H1 (cell line): ENCODE measurements at regions not wholly inside any gene's neighbourhood (a gene's known extent, or its start where the extent isn't known, plus 50 kb on each side); places are given as distances from the start of the nearest gene placed in this dataset.

Experiments used
- BCL11A ChIP-seq, 2 experiments: IDR thresholded peaks; one replicate each; pipeline ENCODE4 v1.6.1; 2011; ENCODE audit warnings: low read depth in 2 of 2, low read length in 2 of 2, mild to moderate bottlenecking in 2 of 2
- MAFK ChIP-seq: IDR thresholded peaks from 2 replicates; pipeline ENCODE4 v1.6.1; 2012; ENCODE audit warnings: low read depth, mild to moderate bottlenecking, improper control_type of control experiment, low read length
- RAD21 ChIP-seq, 2 experiments: IDR thresholded peaks in 1 of 2; conservative IDR thresholded peaks in 1 of 2; 2 replicates each; pipeline ENCODE4 v1.6.1; 2011; ENCODE audit warnings: low read depth in 2 of 2, low read length in 2 of 2, improper control_type of control experiment in 1 of 2, inconsistent platforms in 1 of 2, mild to moderate bottlenecking in 1 of 2, moderate library complexity in 1 of 2
- RFX5 ChIP-seq: IDR thresholded peaks from 2 replicates; pipeline ENCODE4 v1.6.1; 2011; ENCODE audit warnings: low read depth, low read length, improper control_type of control experiment, borderline replicate concordance
- TCF12 ChIP-seq: IDR thresholded peaks from 2 replicates; pipeline ENCODE4 v1.6.1; 2011; ENCODE audit warnings: low read depth, mild to moderate bottlenecking, low read length

DNA sequence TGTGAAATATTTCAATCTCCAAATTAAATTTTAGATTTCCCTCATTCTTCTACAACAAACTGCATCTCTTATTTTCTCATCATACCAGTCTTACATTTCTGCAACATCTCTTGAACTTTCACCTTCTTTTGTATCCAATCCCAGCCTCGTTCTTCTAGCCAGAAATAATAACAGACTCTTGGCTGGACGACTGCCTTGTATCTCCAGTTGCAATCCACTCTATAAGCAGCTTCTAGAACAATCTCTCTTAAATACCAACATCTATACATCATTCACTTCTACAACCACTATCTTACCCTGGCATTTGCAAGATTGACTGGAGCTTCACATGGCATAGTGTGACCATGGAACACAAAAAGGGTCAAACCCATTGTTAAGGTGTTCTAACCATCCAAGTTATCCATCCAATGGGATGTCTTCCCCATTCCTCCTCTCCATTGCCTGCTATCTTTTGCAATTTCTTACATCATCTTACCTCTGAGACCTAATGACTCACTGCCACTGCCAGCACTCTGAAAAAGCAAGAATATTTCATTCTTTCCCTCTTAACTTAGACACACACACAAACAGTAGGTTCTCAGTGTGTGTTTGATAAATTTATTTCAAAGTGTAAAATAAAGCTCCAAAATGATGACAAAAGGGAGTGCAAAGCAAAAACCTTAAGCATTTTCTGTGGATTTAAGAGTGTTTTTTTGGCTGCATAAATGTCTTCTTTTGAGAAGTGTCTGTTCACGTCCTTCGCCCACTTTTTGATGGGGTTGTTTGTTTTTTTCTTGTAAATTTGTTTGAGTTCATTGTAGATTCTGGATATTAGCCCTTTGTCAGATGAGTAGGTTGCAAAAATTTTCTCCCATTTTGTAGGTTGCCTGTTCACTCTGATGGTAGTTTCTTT is 145.6 kb downstream of the METTL4 start (continued):
- no peak for TF ChIP-seq MAFK
- no peak for TF ChIP-seq TCF12
- TF ChIP-seq BCL11A (IDR thresholded peaks at IDR 0.05; ENCODE audit: low read depth in 2 of 2, low read length in 2 of 2): no peak
- no peak for TF ChIP-seq RFX5
- no peak for TF ChIP-seq RAD21 (IDR thresholded peaks at IDR 0.05 in 1 of 2, conservative IDR thresholded peaks at IDR 0.05 in 1 of 2; ENCODE audit: low read depth in 2 of 2, low read length in 2 of 2)
